SH-SY5Y (cell line): ENCODE measurements at regions not wholly inside any gene's neighbourhood (a gene's known extent, or its start where the extent isn't known, plus 50 kb on each side); places are given as distances from the start of the nearest gene placed in this dataset.

Source experiments
- GATA2 ChIP-seq: IDR thresholded peaks from 2 replicates; pipeline ENCODE4 v1.6.1; 2011; ENCODE audit warnings: mild to moderate bottlenecking, low read depth, low read length
- GATA3 ChIP-seq: IDR thresholded peaks from 2 replicates; pipeline ENCODE4 v1.6.1; 2011; ENCODE audit warnings: low read depth, mild to moderate bottlenecking, low read length, moderate library complexity

DNA sequence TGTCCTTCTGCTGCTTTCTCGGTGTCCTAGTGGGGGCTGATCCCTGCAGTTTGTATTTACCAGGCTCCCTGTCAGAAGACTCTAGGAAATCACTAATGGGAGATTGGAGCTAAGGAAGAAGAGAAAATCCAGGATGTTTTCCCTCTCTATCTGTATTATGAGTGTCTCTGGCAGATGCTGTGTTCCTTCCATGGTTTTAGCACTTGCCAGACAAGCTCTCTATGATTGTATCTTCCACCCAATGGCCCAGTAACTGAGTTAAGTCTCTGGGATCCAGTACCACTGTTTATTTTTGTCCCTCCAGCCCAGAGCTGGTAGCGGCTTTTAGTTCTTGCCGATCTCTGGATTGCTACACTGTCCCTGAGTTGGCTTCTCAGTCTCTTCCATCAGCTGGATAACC, 494.8 kb upstream of the SLC39A10 start:
- TF ChIP-seq GATA3 (no peak), GATA2 (peak; percentile 64; the same call in 1 of the 2 replicates)
